Left ventricle myocardium inferior (tissue), 1 donor: ENCODE measurements at regions not wholly inside any gene's neighbourhood (a gene's known extent, or its start where the extent isn't known, plus 50 kb on each side); places are given as distances from the start of the nearest gene placed in this dataset.

ENCODE experiments used
- DNase-seq: peaks from one replicate; pipeline ENCODE4 v3.0.0-alpha.2; 2020
- H3K27ac ChIP-seq: fragments of 200-600 bp; replicated peaks from 2 replicates; pipeline ENCODE4 v1.8.0; 2021
- H3K27me3 ChIP-seq: fragments of 200-600 bp; 2 replicates; pipeline ENCODE4 v1.8.0; 2021; ENCODE audit warnings: low read depth
- H3K36me3 ChIP-seq: fragments of 200-600 bp; 2 replicates; pipeline ENCODE4 v1.8.0; 2021
- H3K4me1 ChIP-seq: fragments of 200-600 bp; 2 replicates; pipeline ENCODE4 v1.8.0; 2021
- H3K4me3 ChIP-seq: fragments of 200-600 bp; 2 replicates; pipeline ENCODE4 v1.8.0; 2021; ENCODE audit warnings: mild to moderate bottlenecking, moderate library complexity
- H3K9me3 ChIP-seq: fragments of 200-600 bp; replicated peaks from 2 replicates; pipeline ENCODE4 v1.8.0; 2021
- CTCF ChIP-seq: fragments of 200-600 bp; IDR thresholded peaks from 2 replicates; pipeline ENCODE4 v1.8.0; 2021; ENCODE audit warnings: antibody characterized with exemption, mild to moderate bottlenecking, borderline replicate concordance
- intact Hi-C: fragments of 100-400 bp; cut with micrococcal nuclease; formaldehyde crosslinking; loops from one replicate; pipeline ENCODE4 v1.11.0; 2022
- donor health status: DM: no; HTN: yes; CAD: no; lungs with severe emphysema.

GRCh38 chr4:84232309-84233095 is 266.6 kb downstream of the NKX6-1 start:
- no peak overlapping the region for H3K27ac ChIP-seq
- no peak overlapping the region for H3K4me3 ChIP-seq
- H3K9me3 ChIP-seq = peaks cover 7% of the 10 kb centered on the region
- no peak for DNase-seq
- H3K27me3 ChIP-seq = peaks cover 4% of the 10 kb centered on the region
- no peak for TF ChIP-seq CTCF
- intact Hi-C loops = no loop called here
- H3K36me3 ChIP-seq = no peaks in the 10 kb centered on the region
- no peaks in the 10 kb centered on the region for H3K4me1 ChIP-seq

DNA sequence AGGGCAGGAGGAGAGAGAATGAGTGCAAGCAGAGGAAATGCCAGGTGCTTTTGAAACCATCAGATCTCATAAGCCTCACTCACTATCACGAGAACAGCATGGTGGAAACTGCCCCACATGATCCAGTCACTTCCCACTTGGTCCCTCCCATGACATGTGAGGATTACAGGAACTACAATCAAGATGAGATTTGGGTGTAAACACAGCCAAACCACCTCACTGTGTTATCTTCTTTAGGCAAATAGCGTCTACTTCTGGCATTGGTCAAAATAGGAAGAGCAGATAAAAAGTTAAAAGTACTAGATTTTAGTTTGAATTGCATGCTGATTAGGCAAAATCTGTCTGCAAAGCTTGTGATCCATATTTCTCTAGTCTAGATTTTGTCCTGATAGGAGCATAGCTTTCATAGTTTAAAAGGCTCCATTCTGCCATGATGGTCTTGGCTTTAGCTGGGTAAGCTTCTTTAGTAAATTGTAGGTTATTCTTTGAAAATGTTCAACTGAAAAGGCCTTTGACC is 267.5 kb downstream of the NKX6-1 start:
- Histone ChIP-seq H3K4me1 (no peaks in the 10 kb centered on the region), H3K36me3 (no peaks in the 10 kb centered on the region), H3K27me3 (peaks cover 6% of the 10 kb centered on the region), H3K4me3 (no peak overlapping the region), H3K27ac (no peak overlapping the region), H3K9me3 (no peaks in the 10 kb centered on the region)
- DNase-seq = no peak
- no peak for TF ChIP-seq CTCF
- intact Hi-C loops = no loop called here

DNA sequence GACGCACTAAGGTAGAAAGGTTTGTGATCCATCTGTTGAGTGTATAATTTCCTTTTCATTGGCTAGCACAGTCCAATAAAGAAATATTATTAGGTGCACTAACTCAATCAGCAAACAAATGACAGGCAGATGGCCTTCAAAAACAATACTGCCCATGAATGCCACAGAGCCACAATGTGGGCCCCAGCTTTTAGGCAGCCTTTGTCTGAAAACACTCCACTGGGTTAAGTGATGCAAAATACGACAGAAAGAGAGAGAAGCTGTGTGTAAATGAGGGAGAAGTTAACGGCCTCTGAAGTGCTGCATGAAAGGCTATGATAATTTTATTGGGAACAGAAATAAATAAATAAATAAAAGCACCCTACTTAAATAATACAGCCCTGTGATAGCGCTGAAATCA is 274.6 kb downstream of the NKX6-1 start:
- no peak overlapping the region for H3K27ac ChIP-seq
- no peaks in the 10 kb centered on the region for H3K9me3 ChIP-seq
- no peak overlapping the region for H3K4me3 ChIP-seq
- intact Hi-C loops = no loop called here
- H3K4me1 ChIP-seq = no peaks in the 10 kb centered on the region
- DNase-seq = no peak
- TF ChIP-seq CTCF = no peak
- peaks cover 6% of the 10 kb centered on the region for H3K27me3 ChIP-seq
- no peaks in the 10 kb centered on the region for H3K36me3 ChIP-seq

GRCh38 chr4:84221704-84222103 is 277.4 kb downstream of the NKX6-1 start:
- Histone ChIP-seq H3K4me3 (no peak overlapping the region), H3K9me3 (no peaks in the 10 kb centered on the region), H3K36me3 (no peaks in the 10 kb centered on the region), H3K27ac (no peak overlapping the region), H3K4me1 (no peaks in the 10 kb centered on the region), H3K27me3 (no peaks in the 10 kb centered on the region)
- no peak for DNase-seq
- no peak for TF ChIP-seq CTCF
- intact Hi-C loops = no loop called here

DNA sequence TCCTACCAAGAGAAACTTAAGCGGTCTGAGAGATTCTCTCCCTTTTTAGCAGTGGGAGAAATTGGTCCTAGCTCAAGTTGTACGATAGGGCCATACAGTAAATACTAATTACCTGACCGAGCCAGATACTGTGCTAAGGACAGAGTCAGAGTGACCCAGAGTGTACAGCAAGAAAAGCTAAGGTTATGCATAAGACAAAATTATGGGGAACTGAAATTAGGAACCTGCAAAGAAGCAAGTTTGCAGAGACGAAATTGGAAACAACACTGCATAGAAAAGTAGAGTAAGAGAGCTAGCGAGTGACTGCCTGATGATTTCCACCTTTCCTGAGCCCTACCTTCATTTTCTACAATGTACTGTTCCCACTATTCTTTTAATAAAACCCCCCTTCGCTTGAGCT is 278.1 kb downstream of the NKX6-1 start:
- no peak for DNase-seq
- no peaks in the 10 kb centered on the region for H3K9me3 ChIP-seq
- no peaks in the 10 kb centered on the region for H3K36me3 ChIP-seq
- intact Hi-C loops = no loop called here
- no peak overlapping the region for H3K27ac ChIP-seq
- H3K27me3 ChIP-seq = no peaks in the 10 kb centered on the region
- H3K4me1 ChIP-seq = no peaks in the 10 kb centered on the region
- no peak for TF ChIP-seq CTCF
- no peak overlapping the region for H3K4me3 ChIP-seq
